Endodermal cell (in vitro differentiated cells): ENCODE measurements at regions not wholly inside any gene's neighbourhood (a gene's known extent, or its start where the extent isn't known, plus 50 kb on each side); places are given as distances from the start of the nearest gene placed in this dataset.

ENCODE experiments used
- DNase-seq: peaks from one replicate; pipeline ENCODE4 v3.0.0-alpha.2; 2017
- H3K27ac ChIP-seq: 2 replicates; pipeline ENCODE4 v1.5.1; 2013; ENCODE audit warnings: mild to moderate bottlenecking, low read depth, low read length, moderate library complexity
- H3K27me3 ChIP-seq: 2 replicates; pipeline ENCODE4 v1.6.1; 2013; ENCODE audit warnings: mild to moderate bottlenecking, low read length, moderate library complexity; ENCODE audit not compliant: insufficient read depth, control insufficient read depth, poor library complexity, severe bottlenecking
- H3K36me3 ChIP-seq: 2 replicates; pipeline ENCODE4 v1.7.0; 2013; ENCODE audit warnings: mild to moderate bottlenecking, low read length, moderate library complexity; ENCODE audit not compliant: control insufficient read depth, insufficient read depth
- H3K4me1 ChIP-seq: one replicate; pipeline ENCODE4 v1.7.0; 2013; ENCODE audit warnings: low read length; ENCODE audit not compliant: control insufficient read depth, insufficient read depth
- H3K4me3 ChIP-seq: 2 replicates; pipeline ENCODE4 v1.5.1; 2013; ENCODE audit warnings: mild to moderate bottlenecking, low read length, moderate library complexity
- H3K9ac ChIP-seq: 2 replicates; pipeline ENCODE4 v1.6.1; 2013; ENCODE audit warnings: mild to moderate bottlenecking, low read length, moderate library complexity; ENCODE audit not compliant: poor library complexity, severe bottlenecking; ENCODE audit errors: extremely low read depth
- H3K9me3 ChIP-seq: 2 replicates; pipeline ENCODE4 v1.6.1; 2013; ENCODE audit warnings: mild to moderate bottlenecking, low read length, moderate library complexity; ENCODE audit not compliant: control insufficient read depth
- H3K27ac Mint-ChIP-seq: 2 replicates; pipeline ENCODE4 v1.8.0; 2020; ENCODE audit warnings: mixed read lengths
- H3K27me3 Mint-ChIP-seq: 2 replicates; pipeline ENCODE4 v1.8.0; 2021; ENCODE audit warnings: mild to moderate bottlenecking, mixed read lengths; ENCODE audit not compliant: insufficient read depth
- H3K36me3 Mint-ChIP-seq: 2 replicates; pipeline ENCODE4 v1.8.0; 2020; ENCODE audit warnings: low read depth, mixed read lengths
- H3K4me1 Mint-ChIP-seq: 2 replicates; pipeline ENCODE4 v1.8.0; 2020; ENCODE audit warnings: mixed read lengths
- H3K4me3 Mint-ChIP-seq: 2 replicates; pipeline ENCODE4 v1.8.0; 2020; ENCODE audit warnings: mild to moderate bottlenecking, moderate library complexity, mixed read lengths
- H3K9me3 Mint-ChIP-seq: 2 replicates; pipeline ENCODE4 v1.8.0; 2020; ENCODE audit warnings: mild to moderate bottlenecking, mixed read lengths
- CTCF ChIP-seq: fragments of 200-600 bp; sonication (generic); conservative IDR thresholded peaks from 2 replicates; pipeline ENCODE4 v1.5.0; 2021; ENCODE audit warnings: antibody characterized with exemption, mild to moderate bottlenecking
- WGBS, 2 experiments: methylation state at CpG; one replicate each; pipeline versions ENCODE4 v1.1.5 to v1.1.7; 2013; ENCODE audit warnings: missing lambda C conversion rate in 2 of 2, mixed read lengths in 1 of 2; ENCODE audit not compliant: insufficient coverage in 1 of 2, insufficient read length in 1 of 2; 5-methylcytosine and 5-hydroxymethylcytosine counted together

GRCh38 chr15:39399600-39399999 lies 181.3 kb upstream of the THBS1 start:
- Histone ChIP-seq H3K4me1 (peaks cover 14% of the 10 kb centered on the region), H3K27ac (no peak overlapping the region), H3K4me3 (no peak overlapping the region), H3K36me3 (no peaks in the 10 kb centered on the region), H3K9me3 (no peaks in the 10 kb centered on the region), H3K27me3 (no peaks in the 10 kb centered on the region), H3K9ac (no peak overlapping the region)
- no peak for TF ChIP-seq CTCF
- Mint-ChIP-seq H3K27me3 (peaks cover 10% of the 10 kb centered on the region), H3K27ac (no peak overlapping the region), H3K4me3 (no peak overlapping the region), H3K9me3 (no peaks in the 10 kb centered on the region), H3K4me1 (peaks cover 18% of the 10 kb centered on the region), H3K36me3 (no peaks in the 10 kb centered on the region)
- no peak for DNase-seq
- 92 to 100% methylated on average over 1 to 2 of the region's 2 CpGs for WGBS, 2 experiments

GRCh38 chr15:39400002-39400401 lies 180.9 kb upstream of the THBS1 start:
- H3K36me3 ChIP-seq = no peaks in the 10 kb centered on the region
- DNase-seq = no peak
- H3K27me3 ChIP-seq = no peaks in the 10 kb centered on the region
- Mint-ChIP-seq H3K9me3 (no peaks in the 10 kb centered on the region), H3K4me1 (peaks cover 18% of the 10 kb centered on the region), H3K36me3 (no peaks in the 10 kb centered on the region), H3K27ac (peak overlapping the region; percentile 69), H3K4me3 (no peak overlapping the region), H3K27me3 (peaks cover 9% of the 10 kb centered on the region)
- H3K4me3 ChIP-seq = no peak overlapping the region
- TF ChIP-seq CTCF = no peak
- H3K9me3 ChIP-seq = no peaks in the 10 kb centered on the region
- peaks cover 14% of the 10 kb centered on the region for H3K4me1 ChIP-seq
- 90 to 100% methylated on average over 1 of the region's 1 CpG for WGBS, 2 experiments
- no peak overlapping the region for H3K9ac ChIP-seq
- H3K27ac ChIP-seq = no peak overlapping the region

- H3K36me3 ChIP-seq = no peaks in the 10 kb centered on the region
- no peaks in the 10 kb centered on the region for H3K36me3 Mint-ChIP-seq
- WGBS, 2 experiments = 85 to 100% methylated on average over 3 to 7 of the region's 7 CpGs
- no peak overlapping the region for H3K4me3 Mint-ChIP-seq
- H3K4me1 ChIP-seq = peaks cover 14% of the 10 kb centered on the region
- H3K9me3 ChIP-seq = no peaks in the 10 kb centered on the region
- no peaks in the 10 kb centered on the region for H3K27me3 ChIP-seq
- DNase-seq = no peak
- H3K4me1 Mint-ChIP-seq = peaks cover 18% of the 10 kb centered on the region
- no peak overlapping the region for H3K27ac ChIP-seq
- H3K27ac Mint-ChIP-seq = no peak overlapping the region
- no peaks in the 10 kb centered on the region for H3K9me3 Mint-ChIP-seq
- H3K9ac ChIP-seq = no peak overlapping the region
- H3K4me3 ChIP-seq = no peak overlapping the region
- TF ChIP-seq CTCF = no peak
- H3K27me3 Mint-ChIP-seq = peaks cover 4% of the 10 kb centered on the region
These were observed 179.9 kb upstream of the THBS1 start for GRCh38 chr15:39400821-39401550.
